ENCODE measurements at regions not wholly inside any gene's neighbourhood (a gene's known extent, or its start where the extent isn't known, plus 50 kb on each side); places are given as distances from the start of the nearest gene placed in this dataset.
"Not testable (repeated sequence)": the region's sequence is repeated elsewhere in the genome, so short reads cannot be mapped to it uniquely, and the experiment has no call there.

- H2BK12ac ChIP-seq (ENCODE audit: low read length), result peak overlapping the region; percentile 50
- peak overlapping the region; percentile 60 for H3K4me2 ChIP-seq (ENCODE audit: low read length)
- peak overlapping the region; percentile 81 for H3K14ac ChIP-seq (ENCODE audit: low read length)
- peak overlapping the region; percentile 62 for H2AK5ac ChIP-seq (ENCODE audit: low read length)
- H4K12ac ChIP-seq (ENCODE audit: low read depth, low read length), result peak overlapping the region; percentile 45
- peaks cover 37 to 43% of the 10 kb centered on the region in 2 experiments for H3K4me1 ChIP-seq (ENCODE audit: control insufficient read depth in 1 of 2, insufficient read depth in 2 of 2, low read length in 2 of 2)
- H3K18ac ChIP-seq (ENCODE audit: low read length), result peak overlapping the region; percentile 81
- H3K27me3 ChIP-seq (ENCODE audit: insufficient read depth, low read length), result no peaks in the 10 kb centered on the region
- peak overlapping the region; percentile 44 for H3K4me3 ChIP-seq (ENCODE audit: low read depth, low read length)
- peaks cover 8% of the 10 kb centered on the region for H3K79me2 ChIP-seq (ENCODE audit: control insufficient read depth, insufficient read depth, low read length, poor library complexity)
- no peak overlapping the region for H3K23ac ChIP-seq (ENCODE audit: low read length)
- peak overlapping the region; percentile 91 for H3K27ac ChIP-seq (ENCODE audit: low read depth, low read length)
- peak overlapping the region; percentile 13 for H3K4ac ChIP-seq (ENCODE audit: low read depth, low read length)
- peak overlapping the region; percentile 63 for H4K8ac ChIP-seq (ENCODE audit: low read depth, low read length)
- no peak overlapping the region for H3K9ac ChIP-seq (ENCODE audit: low read length)
- peaks cover 40% of the 10 kb centered on the region for H3K79me1 ChIP-seq (ENCODE audit: low read length)
- no peaks in the 10 kb centered on the region for H3K36me3 ChIP-seq (ENCODE audit: control insufficient read depth in 1 of 2, insufficient read depth in 2 of 2, low read length in 2 of 2)
- DNase-seq, result peak; percentile 26 to 69
- WGBS (ENCODE audit: extremely low coverage, insufficient coverage, insufficient read length), result no CpG with 5 or more reads among the region's 49 CpGs
- peak overlapping the region; percentile 84 for H4K91ac ChIP-seq (ENCODE audit: low read depth, low read length)
- H2AFZ ChIP-seq (ENCODE audit: insufficient read depth, low read length, poor library complexity), result peak overlapping the region; percentile 73
- peak overlapping the region; percentile 54 for H2BK5ac ChIP-seq (ENCODE audit: low read depth, low read length, poor library complexity)
- peaks cover 6% of the 10 kb centered on the region for H3K9me3 ChIP-seq (ENCODE audit: insufficient read depth, low read depth, low read length)
- peak overlapping the region; percentile 78 for H2BK120ac ChIP-seq (ENCODE audit: insufficient read depth, low read length, poor library complexity)
Measured at GRCh38 chr9:129412814-129413536, 207.9 kb downstream of the C9orf50 start.

DNA sequence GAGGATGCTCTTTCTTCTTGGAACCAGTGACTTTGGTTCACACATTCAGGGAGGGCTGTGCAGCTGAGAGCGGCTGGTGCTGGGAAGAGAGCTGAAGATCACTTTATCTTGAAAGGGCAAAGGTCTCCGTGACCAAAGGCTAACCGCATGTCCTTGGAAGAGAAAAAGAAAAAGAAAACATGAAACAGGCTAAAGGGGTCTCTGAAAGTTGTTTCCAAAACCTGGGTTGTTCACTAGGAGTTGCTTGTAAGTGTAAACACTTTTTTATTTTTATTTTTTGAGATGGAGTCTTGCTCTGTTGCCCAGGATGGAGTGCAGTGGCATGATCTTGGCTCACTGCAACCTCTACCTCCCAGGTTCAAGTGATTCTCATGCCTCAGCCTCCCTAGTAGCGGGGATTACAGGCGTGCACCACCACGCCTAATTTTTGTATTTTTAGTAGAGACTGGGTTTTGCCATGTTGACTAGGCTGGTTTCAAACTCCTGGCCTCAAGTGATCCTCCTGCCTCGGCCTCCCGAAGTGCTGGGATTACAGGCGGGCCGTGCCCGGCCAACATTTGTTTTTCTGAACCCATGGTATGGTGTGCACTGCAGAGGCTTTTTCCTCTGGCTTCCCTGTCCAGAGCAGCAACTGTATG, 208.6 kb downstream of the C9orf50 start:
- Histone ChIP-seq H2BK120ac (ENCODE audit: insufficient read depth, low read length, poor library complexity) (peak overlapping the region; percentile 78), H4K8ac (ENCODE audit: low read depth, low read length) (peak overlapping the region; percentile 63), H2BK12ac (ENCODE audit: low read length) (peak overlapping the region; percentile 50), H2BK5ac (ENCODE audit: low read depth, low read length, poor library complexity) (peak overlapping the region; percentile 39), H3K4ac (ENCODE audit: low read depth, low read length) (peak overlapping the region; percentile 7), H4K12ac (ENCODE audit: low read depth, low read length) (peak overlapping the region; percentile 45), H3K79me1 (ENCODE audit: low read length) (peaks cover 40% of the 10 kb centered on the region), H3K4me2 (ENCODE audit: low read length) (peak overlapping the region; percentile 60), H3K14ac (ENCODE audit: low read length) (peak overlapping the region; percentile 81), H3K18ac (ENCODE audit: low read length) (peak overlapping the region; percentile 81), H3K4me1 (ENCODE audit: control insufficient read depth in 1 of 2, insufficient read depth in 2 of 2, low read length in 2 of 2) (peaks cover 35 to 41% of the 10 kb centered on the region in 2 experiments), H3K27ac (ENCODE audit: low read depth, low read length) (peak overlapping the region; percentile 91), H2AFZ (ENCODE audit: insufficient read depth, low read length, poor library complexity) (peak overlapping the region; percentile 73), H4K91ac (ENCODE audit: low read depth, low read length) (peak overlapping the region; percentile 84)
- not testable (repeated sequence) for H3K9ac ChIP-seq (ENCODE audit: low read length); H2AK5ac ChIP-seq (ENCODE audit: low read length); H3K23ac ChIP-seq (ENCODE audit: low read length); DNase-seq; H3K4me3 ChIP-seq (ENCODE audit: low read depth, low read length); H3K79me2 ChIP-seq (ENCODE audit: control insufficient read depth, insufficient read depth, low read length, poor library complexity); H3K36me3 ChIP-seq (ENCODE audit: control insufficient read depth in 1 of 2, insufficient read depth in 2 of 2, low read length in 2 of 2); H3K27me3 ChIP-seq (ENCODE audit: insufficient read depth, low read length); H3K9me3 ChIP-seq (ENCODE audit: insufficient read depth, low read depth, low read length)
- no CpG with 5 or more reads among the region's 11 CpGs for WGBS (ENCODE audit: extremely low coverage, insufficient coverage, insufficient read length)

GRCh38 chr9:129411501-129412175, 209.3 kb downstream of the C9orf50 start:
- Histone ChIP-seq H3K23ac (ENCODE audit: low read length) (no peak overlapping the region), H3K79me1 (ENCODE audit: low read length) (peaks cover 40% of the 10 kb centered on the region), H3K79me2 (ENCODE audit: control insufficient read depth, insufficient read depth, low read length, poor library complexity) (peaks cover 8% of the 10 kb centered on the region), H3K4me1 (ENCODE audit: control insufficient read depth in 1 of 2, insufficient read depth in 2 of 2, low read length in 2 of 2) (peaks cover 32 to 36% of the 10 kb centered on the region in 2 experiments), H4K91ac (ENCODE audit: low read depth, low read length) (peak overlapping the region; percentile 12), H3K9ac (ENCODE audit: low read length) (no peak overlapping the region), H2AFZ (ENCODE audit: insufficient read depth, low read length, poor library complexity) (peak overlapping the region; percentile 52), H3K18ac (ENCODE audit: low read length) (peak overlapping the region; percentile 82), H3K4me3 (ENCODE audit: low read depth, low read length) (no peak overlapping the region), H4K8ac (ENCODE audit: low read depth, low read length) (peak overlapping the region; percentile 19), H2AK5ac (ENCODE audit: low read length) (peak overlapping the region; percentile 77), H2BK120ac (ENCODE audit: insufficient read depth, low read length, poor library complexity) (peak overlapping the region; percentile 48), H3K14ac (ENCODE audit: low read length) (peak overlapping the region; percentile 47), H2BK5ac (ENCODE audit: low read depth, low read length, poor library complexity) (no peak overlapping the region), H3K27ac (ENCODE audit: low read depth, low read length) (no peak overlapping the region), H3K9me3 (ENCODE audit: insufficient read depth, low read depth, low read length) (peaks cover 6% of the 10 kb centered on the region), H3K36me3 (ENCODE audit: control insufficient read depth in 1 of 2, insufficient read depth in 2 of 2, low read length in 2 of 2) (no peaks in the 10 kb centered on the region), H3K27me3 (ENCODE audit: insufficient read depth, low read length) (no peaks in the 10 kb centered on the region), H4K12ac (ENCODE audit: low read depth, low read length) (no peak overlapping the region), H2BK12ac (ENCODE audit: low read length) (peak overlapping the region; percentile 81), H3K4me2 (ENCODE audit: low read length) (no peak overlapping the region), H3K4ac (ENCODE audit: low read depth, low read length) (peak overlapping the region; percentile 52)
- no CpG with 5 or more reads among the region's 19 CpGs for WGBS (ENCODE audit: extremely low coverage, insufficient coverage, insufficient read length)
- no peak for DNase-seq

GRCh38 chr9:129410226-129410625, 210.7 kb downstream of the C9orf50 start:
- H3K9me3 ChIP-seq (ENCODE audit: insufficient read depth, low read depth, low read length), result peaks cover 9% of the 10 kb centered on the region
- DNase-seq, result no peak
- no peaks in the 10 kb centered on the region for H3K36me3 ChIP-seq (ENCODE audit: control insufficient read depth in 1 of 2, insufficient read depth in 2 of 2, low read length in 2 of 2)
- H2AK5ac ChIP-seq (ENCODE audit: low read length), result no peak overlapping the region
- H3K79me1 ChIP-seq (ENCODE audit: low read length), result peaks cover 28% of the 10 kb centered on the region
- no peak overlapping the region for H3K23ac ChIP-seq (ENCODE audit: low read length)
- no peak overlapping the region for H2AFZ ChIP-seq (ENCODE audit: insufficient read depth, low read length, poor library complexity)
- H3K4me3 ChIP-seq (ENCODE audit: low read depth, low read length), result peak overlapping the region; percentile 47
- WGBS (ENCODE audit: extremely low coverage, insufficient coverage, insufficient read length), result no CpG with 5 or more reads among the region's 4 CpGs
- no peak overlapping the region for H3K18ac ChIP-seq (ENCODE audit: low read length)
- H3K4ac ChIP-seq (ENCODE audit: low read depth, low read length), result no peak overlapping the region
- H3K27me3 ChIP-seq (ENCODE audit: insufficient read depth, low read length), result no peaks in the 10 kb centered on the region
- no peak overlapping the region for H2BK12ac ChIP-seq (ENCODE audit: low read length)
- H4K12ac ChIP-seq (ENCODE audit: low read depth, low read length), result no peak overlapping the region
- peaks cover 8% of the 10 kb centered on the region for H3K79me2 ChIP-seq (ENCODE audit: control insufficient read depth, insufficient read depth, low read length, poor library complexity)
- no peak overlapping the region for H4K8ac ChIP-seq (ENCODE audit: low read depth, low read length)
- no peak overlapping the region for H4K91ac ChIP-seq (ENCODE audit: low read depth, low read length)
- H3K14ac ChIP-seq (ENCODE audit: low read length), result no peak overlapping the region
- no peak overlapping the region for H3K27ac ChIP-seq (ENCODE audit: low read depth, low read length)
- H3K9ac ChIP-seq (ENCODE audit: low read length), result no peak overlapping the region
- H3K4me2 ChIP-seq (ENCODE audit: low read length), result no peak overlapping the region
- no peak overlapping the region for H2BK120ac ChIP-seq (ENCODE audit: insufficient read depth, low read length, poor library complexity)
- H2BK5ac ChIP-seq (ENCODE audit: low read depth, low read length, poor library complexity), result no peak overlapping the region
- H3K4me1 ChIP-seq (ENCODE audit: control insufficient read depth in 1 of 2, insufficient read depth in 2 of 2, low read length in 2 of 2), result peaks cover 23 to 28% of the 10 kb centered on the region in 2 experiments
